ENCODE measurements at regions not wholly inside any gene's neighbourhood (a gene's known extent, or its start where the extent isn't known, plus 50 kb on each side); places are given as distances from the start of the nearest gene placed in this dataset.

- Mint-ChIP-seq H3K27ac (no peak overlapping the region), H3K9me3 (no peaks in the 10 kb centered on the region), H3K4me1 (peaks cover 23% of the 10 kb centered on the region), H3K4me3 (no peak overlapping the region), H3K27me3 (no peaks in the 10 kb centered on the region), H3K36me3 (no peaks in the 10 kb centered on the region)
These were observed 51.0 kb downstream of the CCDC54 start for GRCh38 chr3:107428051-107428858.

DNA sequence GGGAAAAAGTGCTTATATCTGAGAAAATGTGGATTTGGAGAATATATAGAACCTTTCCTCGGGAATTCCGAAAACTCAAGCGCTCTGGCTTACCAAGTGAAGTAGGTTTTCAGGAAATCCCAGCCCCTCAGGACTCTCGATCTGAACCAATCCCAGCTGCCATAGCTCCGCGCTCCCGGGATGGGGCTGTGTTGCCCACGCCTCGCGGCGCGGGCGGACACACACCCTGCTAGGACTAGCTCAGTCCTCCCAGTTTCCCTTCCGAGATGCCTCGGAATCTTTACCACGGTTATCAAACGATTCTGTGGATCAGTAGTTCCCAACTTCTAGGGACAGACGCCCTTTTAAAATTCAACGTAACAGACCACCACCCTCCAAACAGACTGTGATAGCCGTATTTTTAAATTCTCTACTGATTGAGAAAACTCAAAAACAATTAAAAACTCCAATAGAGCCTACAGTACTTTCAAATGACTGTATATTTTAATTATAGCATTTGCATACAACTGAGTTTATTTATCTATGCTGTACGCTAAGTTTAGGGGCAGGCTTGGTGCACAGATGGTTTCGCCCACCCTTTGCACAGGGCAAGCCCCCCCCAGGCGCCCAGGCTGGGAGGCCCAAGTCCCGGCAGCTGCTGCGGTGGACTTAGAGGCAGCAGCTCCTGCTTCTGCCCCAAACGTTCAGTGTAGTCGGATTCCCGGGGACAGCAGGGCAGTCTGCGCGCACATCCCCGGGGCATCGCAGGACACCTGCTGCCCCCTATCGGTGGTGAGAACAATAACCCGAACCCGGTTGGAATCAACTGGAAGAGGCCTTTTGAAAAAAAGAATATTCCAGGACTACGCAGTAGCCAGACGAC lies 52.3 kb downstream of the CCDC54 start:
- H3K9me3 Mint-ChIP-seq: no peaks in the 10 kb centered on the region
- H3K27me3 Mint-ChIP-seq: no peaks in the 10 kb centered on the region
- peaks cover 23% of the 10 kb centered on the region for H3K4me1 Mint-ChIP-seq
- H3K27ac Mint-ChIP-seq: no peak overlapping the region
- peak overlapping the region; percentile 91 for H3K4me3 Mint-ChIP-seq
- no peaks in the 10 kb centered on the region for H3K36me3 Mint-ChIP-seq

- peak overlapping the region; percentile 86 for H3K27ac Mint-ChIP-seq
- peaks cover 23% of the 10 kb centered on the region for H3K4me1 Mint-ChIP-seq
- H3K4me3 Mint-ChIP-seq: peak overlapping the region; percentile 91
- no peaks in the 10 kb centered on the region for H3K36me3 Mint-ChIP-seq
- H3K27me3 Mint-ChIP-seq: no peaks in the 10 kb centered on the region
- no peaks in the 10 kb centered on the region for H3K9me3 Mint-ChIP-seq
These were observed 53.2 kb downstream of the CCDC54 start for GRCh38 chr3:107430214-107430995.

GRCh38 chr3:107430996-107431245 lies 53.7 kb downstream of the CCDC54 start:
- Mint-ChIP-seq H3K4me1 (peaks cover 23% of the 10 kb centered on the region), H3K27ac (peak overlapping the region; percentile 86), H3K36me3 (no peaks in the 10 kb centered on the region), H3K9me3 (no peaks in the 10 kb centered on the region), H3K27me3 (no peaks in the 10 kb centered on the region), H3K4me3 (peak overlapping the region; percentile 91)

DNA sequence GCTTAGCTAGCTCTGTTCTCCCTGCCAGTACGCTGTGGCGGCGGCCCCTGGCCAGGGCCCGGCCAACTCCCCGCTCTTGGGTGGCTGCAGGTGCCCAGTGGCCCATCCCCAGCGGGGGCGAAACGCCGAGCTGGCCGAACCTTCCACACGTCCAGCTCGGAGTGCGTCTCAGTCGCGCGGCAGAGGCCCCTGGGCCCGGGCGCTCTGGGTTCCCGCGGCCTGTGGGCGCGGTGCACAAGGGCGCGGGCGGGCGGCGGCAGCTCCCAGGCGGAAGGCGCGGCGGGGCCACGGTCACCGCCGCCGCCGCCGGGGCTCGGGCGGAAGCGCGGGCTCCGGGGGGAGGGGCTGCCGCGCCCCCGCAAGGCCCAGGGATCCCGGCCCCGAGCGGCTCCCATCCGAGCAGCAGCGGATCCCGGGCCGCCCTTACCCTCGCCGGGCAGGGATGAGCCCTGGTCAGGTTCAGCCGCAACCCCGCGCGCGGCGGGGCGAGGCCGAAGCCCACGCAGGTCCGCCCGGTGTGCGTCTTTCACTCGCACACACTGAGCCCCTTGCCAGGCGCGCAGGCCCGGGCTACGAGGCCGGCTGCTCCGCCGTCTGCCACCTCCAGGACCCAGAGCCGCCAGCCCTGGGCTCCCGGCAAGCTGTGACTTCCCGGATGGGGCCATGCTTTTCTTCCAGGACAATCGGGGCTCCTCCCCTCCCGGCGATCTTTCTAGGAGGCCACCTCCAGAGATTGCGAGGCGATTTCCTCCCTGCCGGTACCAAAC lies 54.2 kb downstream of the CCDC54 start:
- Mint-ChIP-seq H3K27ac (peak overlapping the region; percentile 90), H3K27me3 (no peaks in the 10 kb centered on the region), H3K4me3 (peak overlapping the region; percentile 91), H3K9me3 (no peaks in the 10 kb centered on the region), H3K36me3 (no peaks in the 10 kb centered on the region), H3K4me1 (peaks cover 23% of the 10 kb centered on the region)

DNA sequence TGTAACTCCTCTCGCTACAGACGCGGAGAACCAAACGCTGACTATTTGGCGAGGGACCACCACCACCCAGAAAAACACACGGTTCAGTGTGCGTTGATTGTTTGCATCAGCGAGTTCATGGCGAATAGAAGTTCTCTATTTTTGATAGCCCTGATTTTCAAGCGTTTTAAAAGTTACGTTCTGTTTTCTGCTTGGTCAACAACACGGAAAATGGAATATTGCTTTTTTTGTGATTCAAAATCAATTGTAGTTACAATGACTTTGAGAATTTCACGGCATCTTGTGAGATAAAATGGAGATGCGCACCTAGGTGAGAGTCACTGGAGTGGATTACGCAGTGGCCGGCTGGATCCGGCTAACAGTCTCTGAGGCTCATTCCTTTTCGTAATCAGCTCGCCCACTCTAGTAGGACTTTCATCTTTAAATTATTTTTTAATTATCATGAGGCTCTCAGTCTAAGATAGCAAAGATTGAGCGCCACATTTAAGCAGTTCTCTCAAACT lies 54.8 kb downstream of the CCDC54 start:
- peaks cover 23% of the 10 kb centered on the region for H3K4me1 Mint-ChIP-seq
- no peaks in the 10 kb centered on the region for H3K36me3 Mint-ChIP-seq

GRCh38 chr3:107432646-107433045 lies 55.4 kb downstream of the CCDC54 start:
- peak overlapping the region; percentile 90 for H3K4me3 Mint-ChIP-seq
- H3K4me1 Mint-ChIP-seq: peaks cover 23% of the 10 kb centered on the region
- H3K27ac Mint-ChIP-seq: no peak overlapping the region
- H3K27me3 Mint-ChIP-seq: no peaks in the 10 kb centered on the region
- H3K9me3 Mint-ChIP-seq: no peaks in the 10 kb centered on the region
- H3K36me3 Mint-ChIP-seq: no peaks in the 10 kb centered on the region

More for the DNA sequence above, 54.8 kb downstream of the CCDC54 start:
- H3K4me3 Mint-ChIP-seq: peak overlapping the region; percentile 90
- no peaks in the 10 kb centered on the region for H3K9me3 Mint-ChIP-seq
- H3K27ac Mint-ChIP-seq: peak overlapping the region; percentile 90
- H3K27me3 Mint-ChIP-seq: no peaks in the 10 kb centered on the region

- no peaks in the 10 kb centered on the region for H3K36me3 Mint-ChIP-seq
- no peak overlapping the region for H3K27ac Mint-ChIP-seq
- peaks cover 4% of the 10 kb centered on the region for H3K4me1 Mint-ChIP-seq
- no peaks in the 10 kb centered on the region for H3K9me3 Mint-ChIP-seq
- H3K27me3 Mint-ChIP-seq: no peaks in the 10 kb centered on the region
- no peak overlapping the region for H3K4me3 Mint-ChIP-seq
These were observed 58.8 kb downstream of the CCDC54 start for GRCh38 chr3:107436029-107436428.

DNA sequence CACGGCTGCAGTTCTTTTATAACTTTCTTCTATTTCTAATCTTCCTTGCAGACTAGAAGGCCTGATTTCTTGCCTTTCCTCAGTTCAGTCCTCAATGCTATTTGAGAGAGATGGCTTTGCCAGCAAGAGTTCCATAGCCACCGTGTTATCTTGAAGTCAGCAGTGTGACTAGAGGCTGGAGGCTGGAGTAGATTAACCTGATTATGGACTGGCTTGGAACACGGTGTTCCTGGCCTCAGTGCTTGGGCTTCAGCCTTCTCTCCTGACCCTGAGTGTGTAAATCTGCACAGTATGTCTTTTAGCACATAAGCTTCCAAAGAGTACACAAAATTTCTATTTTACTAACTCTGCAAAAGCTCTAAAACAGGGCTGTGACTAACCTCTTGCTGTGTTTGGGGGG lies 61.4 kb downstream of the CCDC54 start:
- Mint-ChIP-seq H3K4me1 (no peaks in the 10 kb centered on the region), H3K9me3 (no peaks in the 10 kb centered on the region)

GRCh38 chr3:107441617-107442016 lies 64.4 kb downstream of the CCDC54 start:
- H3K4me1 Mint-ChIP-seq: no peaks in the 10 kb centered on the region
- no peak overlapping the region for H3K27ac Mint-ChIP-seq
- H3K36me3 Mint-ChIP-seq: no peaks in the 10 kb centered on the region
- H3K27me3 Mint-ChIP-seq: no peaks in the 10 kb centered on the region
- H3K9me3 Mint-ChIP-seq: no peaks in the 10 kb centered on the region
- H3K4me3 Mint-ChIP-seq: no peak overlapping the region

More for the DNA sequence above, 61.4 kb downstream of the CCDC54 start:
- Mint-ChIP-seq H3K27ac (no peak overlapping the region), H3K4me3 (no peak overlapping the region), H3K27me3 (no peaks in the 10 kb centered on the region), H3K36me3 (no peaks in the 10 kb centered on the region)

- H3K4me1 Mint-ChIP-seq: no peaks in the 10 kb centered on the region
- H3K4me3 Mint-ChIP-seq: no peak overlapping the region
- H3K27me3 Mint-ChIP-seq: no peaks in the 10 kb centered on the region
- H3K9me3 Mint-ChIP-seq: no peaks in the 10 kb centered on the region
- H3K27ac Mint-ChIP-seq: no peak overlapping the region
- H3K36me3 Mint-ChIP-seq: no peaks in the 10 kb centered on the region
These were observed 66.2 kb downstream of the CCDC54 start for GRCh38 chr3:107443461-107443860.

DNA sequence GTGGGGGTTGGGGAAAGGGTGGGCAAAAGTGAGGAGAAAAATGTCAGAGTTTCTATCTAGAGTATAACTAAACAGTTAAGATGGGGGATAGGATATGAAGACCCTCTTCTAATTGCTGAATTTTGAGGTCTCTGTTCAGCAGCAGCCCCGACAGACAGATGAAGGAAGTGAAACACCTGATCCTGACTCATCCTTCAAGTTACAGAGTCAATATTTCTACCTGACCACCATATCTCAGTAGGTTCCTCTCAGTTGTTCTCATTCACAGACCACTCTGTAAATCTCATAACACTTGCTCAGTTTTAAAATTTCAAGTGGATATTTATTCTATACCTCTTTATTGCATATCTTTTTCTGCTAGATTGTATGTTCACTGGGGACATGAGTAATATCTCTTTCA lies 69.5 kb downstream of the CCDC54 start:
- H3K4me3 Mint-ChIP-seq: no peak overlapping the region
- H3K9me3 Mint-ChIP-seq: no peaks in the 10 kb centered on the region
- H3K4me1 Mint-ChIP-seq: peaks cover 9% of the 10 kb centered on the region
- no peaks in the 10 kb centered on the region for H3K36me3 Mint-ChIP-seq
- no peak overlapping the region for H3K27ac Mint-ChIP-seq
- H3K27me3 Mint-ChIP-seq: no peaks in the 10 kb centered on the region

GRCh38 chr3:107450254-107450893 lies 72.4 kb upstream of the BBX start:
- peak overlapping the region; percentile 36 for H3K4me3 Mint-ChIP-seq
- no peaks in the 10 kb centered on the region for H3K9me3 Mint-ChIP-seq
- peaks cover 19% of the 10 kb centered on the region for H3K4me1 Mint-ChIP-seq
- H3K27me3 Mint-ChIP-seq: no peaks in the 10 kb centered on the region
- H3K27ac Mint-ChIP-seq: peak overlapping the region; percentile 78
- no peaks in the 10 kb centered on the region for H3K36me3 Mint-ChIP-seq

DNA sequence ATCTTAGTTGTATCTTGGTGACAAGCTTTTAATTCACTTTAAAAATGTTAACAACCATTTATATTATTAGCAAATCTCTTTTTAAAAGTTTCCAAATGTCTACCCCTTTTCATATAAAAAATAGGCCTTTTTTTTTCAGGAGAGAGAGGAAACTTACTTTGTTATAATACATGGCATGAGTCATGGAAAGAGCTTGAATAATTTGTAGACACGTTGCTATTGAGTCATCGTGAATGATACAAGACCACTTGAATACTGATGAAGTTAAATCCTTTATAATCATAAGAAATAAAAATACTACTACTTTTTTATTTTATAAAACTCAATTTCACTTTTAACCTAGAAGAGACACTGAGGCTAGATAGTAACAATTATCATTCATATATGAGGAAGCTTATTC lies 70.3 kb upstream of the BBX start:
- Mint-ChIP-seq H3K4me3 (no peak overlapping the region), H3K4me1 (peaks cover 21% of the 10 kb centered on the region), H3K9me3 (no peaks in the 10 kb centered on the region), H3K27me3 (no peaks in the 10 kb centered on the region), H3K36me3 (no peaks in the 10 kb centered on the region), H3K27ac (no peak overlapping the region)
